GM18498 (cell line): ENCODE measurements at regions not wholly inside any gene's neighbourhood (a gene's known extent, or its start where the extent isn't known, plus 50 kb on each side); places are given as distances from the start of the nearest gene placed in this dataset.
"Not testable (repeated sequence)": the region's sequence is repeated elsewhere in the genome, so short reads cannot be mapped to it uniquely, and the experiment has no call there.

Experiments
- ATAC-seq: cut with Tn5 transposase; IDR thresholded peaks from one replicate; pipeline ENCODE4 v1.9.1; 2021; ENCODE audit warnings: mild to moderate bottlenecking, moderate library complexity; ENCODE audit not compliant: unreplicated experiment

- no peak for ATAC-seq
These were observed 87.9 kb upstream of the B3GAT1 start for GRCh38 chr11:134499990-134500389.

- no peak for ATAC-seq
These were observed 86.5 kb upstream of the B3GAT1 start for GRCh38 chr11:134498326-134499139.

DNA sequence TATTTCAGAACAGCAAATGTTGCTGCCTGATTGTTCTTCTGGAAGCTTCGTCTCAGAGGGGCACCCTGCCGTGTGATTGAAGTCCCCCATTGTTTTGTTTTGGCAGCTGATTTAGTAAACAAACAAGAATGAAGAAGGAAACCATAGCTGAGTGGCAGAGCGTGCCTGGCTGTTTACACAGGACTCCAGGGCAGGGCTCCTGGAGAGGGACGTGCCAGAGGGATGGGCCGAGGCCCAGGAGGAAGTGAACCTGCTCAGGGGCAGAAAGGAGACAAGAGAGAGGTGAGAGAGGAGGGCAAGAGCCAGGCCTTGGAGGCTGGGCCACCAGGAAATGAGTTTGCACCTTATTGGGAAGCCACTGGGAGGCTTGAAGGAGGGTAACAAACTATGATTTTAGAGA lies 85.5 kb upstream of the B3GAT1 start:
- ATAC-seq: no peak

- not testable (repeated sequence) for ATAC-seq
These were observed 84.0 kb upstream of the B3GAT1 start for GRCh38 chr11:134496058-134496457.

DNA sequence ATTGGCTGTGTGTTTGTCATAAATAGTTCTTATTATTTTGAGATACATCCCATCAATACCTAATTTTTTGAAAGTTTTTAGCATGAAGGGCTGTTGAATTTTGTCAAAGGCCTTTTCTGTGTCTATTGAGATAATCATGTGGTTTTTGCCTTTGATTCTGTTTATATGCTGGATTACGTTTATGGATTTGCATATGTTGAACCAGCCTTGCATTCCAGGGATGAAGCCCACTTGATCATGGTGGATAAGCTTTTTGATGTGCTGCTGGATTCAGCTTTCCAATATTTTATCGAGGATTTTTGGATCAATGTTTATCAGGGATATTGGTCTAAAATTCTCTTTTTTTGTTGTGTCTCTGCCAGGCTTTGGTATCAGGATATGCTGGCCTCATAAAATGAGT lies 82.4 kb upstream of the B3GAT1 start:
- ATAC-seq: not testable (repeated sequence)

GRCh38 chr11:134492411-134492810 lies 80.4 kb upstream of the B3GAT1 start:
- ATAC-seq: not testable (repeated sequence)

GRCh38 chr11:134489728-134490127 lies 77.7 kb upstream of the B3GAT1 start:
- no peak for ATAC-seq

DNA sequence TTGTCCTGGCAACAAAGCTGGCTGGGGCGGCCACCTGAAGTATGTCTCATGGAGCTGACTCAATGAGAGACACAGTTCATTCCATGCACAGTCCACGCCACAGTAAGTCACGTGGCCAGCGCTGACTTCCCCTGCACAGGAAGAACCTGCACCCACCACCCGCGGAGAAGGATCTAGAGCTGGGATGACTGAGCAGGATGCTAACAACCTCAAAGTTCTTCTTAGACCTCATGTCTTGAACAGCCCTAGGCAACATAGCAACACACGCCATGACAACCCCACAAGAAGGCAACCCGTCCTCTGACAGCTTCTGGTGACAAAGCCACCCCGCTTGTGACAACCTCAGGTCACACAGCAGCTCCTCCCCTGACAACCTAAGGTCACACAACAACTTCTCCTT lies 76.9 kb upstream of the B3GAT1 start:
- no peak for ATAC-seq

DNA sequence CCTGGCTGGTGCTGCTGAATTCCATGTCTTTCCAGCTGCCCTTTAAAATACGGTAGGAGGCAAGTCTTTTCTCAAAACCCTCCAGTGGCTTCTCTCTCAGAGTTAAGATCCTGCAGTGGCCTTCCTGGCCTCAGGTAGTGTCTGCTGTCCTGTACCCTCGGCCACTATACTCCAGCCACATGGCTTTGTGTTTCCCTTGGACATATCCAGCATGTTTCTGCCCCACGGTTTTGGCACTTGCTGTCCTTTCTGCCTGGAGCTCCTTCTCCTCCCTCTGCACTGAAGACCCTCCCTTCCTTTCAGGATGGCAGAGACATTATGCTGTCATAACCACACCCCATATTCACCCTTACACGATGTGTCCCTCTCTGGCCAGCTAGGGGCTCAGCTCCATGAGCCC lies 76.5 kb upstream of the B3GAT1 start:
- ATAC-seq: no peak

GRCh38 chr11:134487696-134488095 lies 75.7 kb upstream of the B3GAT1 start:
- no peak for ATAC-seq

GRCh38 chr11:134486704-134487103 lies 74.7 kb upstream of the B3GAT1 start:
- no peak for ATAC-seq

GRCh38 chr11:134486106-134486505 lies 74.1 kb upstream of the B3GAT1 start:
- no peak for ATAC-seq

DNA sequence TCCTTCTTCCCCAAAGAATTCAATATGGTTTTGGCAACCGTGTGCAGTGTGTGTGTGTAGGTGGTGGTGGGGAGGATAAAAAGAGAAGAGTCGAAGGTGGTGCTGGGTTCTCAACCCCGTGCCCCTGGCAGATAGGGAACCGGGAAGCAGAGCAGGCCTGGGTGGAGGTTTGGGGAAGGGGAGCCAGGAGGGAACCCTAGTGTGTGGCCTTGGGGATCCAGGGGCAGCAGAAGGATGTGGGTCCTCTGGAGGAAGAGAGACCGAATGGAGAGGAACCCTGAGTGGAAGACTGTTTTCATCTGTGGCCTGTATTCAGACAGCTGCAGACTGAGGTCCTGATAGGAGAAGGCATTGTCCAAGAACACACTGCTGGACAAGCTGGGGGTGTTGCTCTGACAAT lies 73.3 kb upstream of the B3GAT1 start:
- ATAC-seq: no peak

DNA sequence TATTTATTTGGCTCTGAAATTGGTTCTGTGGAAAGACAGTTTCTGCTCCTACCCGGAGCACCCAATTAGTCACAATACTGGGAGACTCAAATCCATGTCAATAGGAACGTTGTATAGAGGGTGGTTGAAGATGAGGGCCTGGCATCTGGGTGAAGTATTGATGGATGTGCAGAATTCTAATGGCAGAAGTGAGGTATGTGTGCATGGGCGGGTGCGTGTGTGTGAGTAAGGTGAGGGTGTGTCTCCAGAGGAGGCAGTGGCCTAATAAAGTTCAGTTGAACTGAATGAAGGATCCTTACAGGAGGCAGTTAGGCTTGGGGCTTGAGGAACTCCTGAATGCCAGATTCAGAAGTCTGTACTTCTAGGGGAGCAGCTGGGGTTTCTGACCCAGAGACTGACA lies 71.8 kb upstream of the B3GAT1 start:
- no peak for ATAC-seq

DNA sequence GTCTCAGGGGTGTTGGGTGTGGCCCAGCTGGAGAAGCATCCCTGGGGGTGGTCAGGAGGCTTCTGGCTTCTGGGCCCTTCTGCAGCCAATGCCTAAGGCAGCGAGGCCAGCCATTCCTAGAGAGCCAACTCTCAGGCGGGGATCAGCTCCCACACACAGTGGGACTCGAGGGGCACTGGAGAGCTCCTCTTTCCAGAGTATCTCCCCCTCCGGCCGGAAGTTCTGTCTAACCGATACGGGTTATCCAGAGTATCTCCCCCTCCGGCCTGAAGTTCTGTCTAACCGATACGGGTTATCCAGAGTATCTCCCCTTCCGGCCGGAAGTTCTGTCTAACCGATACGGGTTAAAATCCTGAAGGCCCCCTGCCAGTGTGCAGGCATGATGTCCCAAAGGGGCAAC lies 71.2 kb upstream of the B3GAT1 start:
- ATAC-seq: no peak

DNA sequence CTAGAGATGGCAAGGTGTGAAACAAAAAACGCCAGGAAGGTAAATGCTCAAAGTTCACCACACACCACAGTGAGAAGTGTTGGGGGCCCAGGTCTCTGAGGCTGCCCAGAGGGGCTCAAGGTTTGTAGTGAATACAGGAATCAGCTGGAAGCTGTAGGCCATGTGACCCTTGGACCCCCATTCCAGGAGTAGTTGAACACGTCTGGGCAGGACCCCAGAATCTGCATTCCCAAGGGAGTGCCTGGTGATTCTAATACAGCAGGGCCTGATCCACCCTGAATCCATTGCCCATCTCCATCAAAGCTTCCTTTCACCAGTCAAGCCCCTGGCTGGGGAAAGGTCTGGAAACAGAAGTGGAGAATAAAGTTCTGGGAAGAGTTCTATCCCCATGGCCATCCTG lies 70.8 kb upstream of the B3GAT1 start:
- ATAC-seq: no peak

- ATAC-seq: no peak
These were observed 70.0 kb upstream of the B3GAT1 start for GRCh38 chr11:134481933-134482527.

- no peak for ATAC-seq
These were observed 69.1 kb upstream of the B3GAT1 start for GRCh38 chr11:134481135-134481534.

GRCh38 chr11:134480136-134480712 lies 68.2 kb upstream of the B3GAT1 start:
- no peak for ATAC-seq

- no peak for ATAC-seq
These were observed 67.4 kb upstream of the B3GAT1 start for GRCh38 chr11:134479206-134480135.

GRCh38 chr11:134478611-134479010 lies 66.6 kb upstream of the B3GAT1 start:
- no peak for ATAC-seq
